ENCODE measurements at regions not wholly inside any gene's neighbourhood (a gene's known extent, or its start where the extent isn't known, plus 50 kb on each side); places are given as distances from the start of the nearest gene placed in this dataset.

DNA sequence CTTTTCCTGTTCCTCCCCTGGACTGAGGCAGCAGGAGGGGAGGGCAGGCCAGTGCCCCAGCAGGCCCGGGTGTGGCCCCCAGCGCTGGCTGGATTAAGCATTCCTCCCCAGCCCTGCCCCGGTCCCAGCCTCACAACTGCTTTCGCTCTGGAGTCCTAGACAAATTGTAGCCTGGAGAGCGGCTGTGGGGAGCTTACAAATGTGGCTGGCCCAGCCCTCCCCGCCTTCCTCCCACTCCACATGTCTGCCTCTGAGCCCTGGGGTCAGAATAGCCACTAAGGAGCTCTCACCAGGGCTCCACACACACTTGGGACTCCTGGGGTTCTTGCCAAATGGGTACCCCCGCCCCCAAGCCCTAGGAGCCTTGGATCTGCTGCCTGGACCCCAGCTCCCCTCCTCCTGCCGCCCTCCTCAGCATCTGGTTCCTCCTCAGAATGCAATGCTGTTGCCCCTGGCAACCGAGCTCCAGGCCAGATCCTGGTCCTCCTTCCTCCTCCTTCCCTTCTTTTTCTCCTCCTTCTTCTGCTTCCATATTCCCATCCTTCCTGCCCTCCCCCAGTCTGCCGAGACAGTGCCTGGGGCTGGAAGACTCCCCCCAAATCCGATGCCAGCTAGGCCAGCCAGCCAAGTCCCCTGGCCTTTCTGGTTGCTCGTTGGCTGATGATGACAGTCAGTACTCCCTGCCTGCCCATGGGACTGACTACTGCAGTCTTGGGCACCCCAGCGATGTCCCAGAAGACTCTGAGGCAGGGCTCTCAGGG is 91.1 kb downstream of the LINGO1 start:
- DNase-seq (ENCODE audit: insufficient read length, low spot score) (no peak), FAIRE-seq (no peak)

GRCh38 chr15:77540312-77541060 is 92.2 kb downstream of the LINGO1 start:
- DNase-seq (ENCODE audit: insufficient read length, low spot score) (no peak), FAIRE-seq (no peak)

GRCh38 chr15:77538793-77539497 is 93.8 kb downstream of the LINGO1 start:
- FAIRE-seq (no peak), DNase-seq (ENCODE audit: insufficient read length, low spot score) (no peak)

DNA sequence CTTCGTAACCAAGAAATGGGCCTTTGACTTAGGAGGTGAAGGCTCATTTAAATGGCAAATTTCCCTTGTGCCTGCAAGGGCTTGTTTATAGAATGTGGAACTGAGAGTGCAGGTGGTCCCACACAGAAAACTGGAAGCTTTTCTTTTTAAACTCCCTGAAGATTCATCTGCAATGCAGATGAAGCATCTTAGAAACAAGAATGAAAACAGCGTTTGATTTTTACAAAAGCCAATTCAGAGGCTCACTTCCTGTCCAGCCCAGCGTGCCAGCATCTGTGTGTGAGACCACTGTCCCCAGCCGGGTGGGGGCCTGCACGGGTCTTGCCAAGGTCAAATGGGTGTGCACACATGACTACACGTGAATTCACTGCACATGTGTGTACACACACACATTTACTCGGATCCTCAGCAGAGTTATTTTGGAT is 94.7 kb downstream of the LINGO1 start:
- DNase-seq (ENCODE audit: insufficient read length, low spot score) (no peak), FAIRE-seq (no peak)

DNA sequence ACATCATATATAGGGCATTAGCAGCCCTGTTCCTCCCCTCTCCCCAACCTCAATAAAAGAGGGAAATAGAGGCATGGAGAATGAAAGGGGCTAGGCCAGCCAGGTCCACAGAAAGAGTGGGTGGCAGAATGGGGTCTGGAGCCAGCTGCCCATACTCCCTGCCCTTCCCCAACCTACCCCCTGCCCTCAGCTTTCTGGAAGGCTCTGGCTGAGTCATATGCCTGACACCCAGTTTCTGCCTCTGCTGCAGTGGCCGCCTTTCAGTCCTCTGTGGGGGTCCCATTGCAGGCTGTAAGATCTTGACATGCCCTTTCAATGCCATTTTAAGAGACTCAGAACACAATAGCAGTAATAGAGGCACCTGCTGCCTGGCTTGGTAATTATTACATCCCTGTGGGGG is 95.7 kb downstream of the LINGO1 start:
- DNase-seq (ENCODE audit: insufficient read length, low spot score): no peak
- no peak for FAIRE-seq

GRCh38 chr15:77535845-77536244 is 96.9 kb downstream of the LINGO1 start:
- DNase-seq (ENCODE audit: insufficient read length, low spot score) (no peak), FAIRE-seq (no peak)
